MCF 10A (cell line): ENCODE measurements at regions not wholly inside any gene's neighbourhood (a gene's known extent, or its start where the extent isn't known, plus 50 kb on each side); places are given as distances from the start of the nearest gene placed in this dataset.
"Not testable (repeated sequence)": the region's sequence is repeated elsewhere in the genome, so short reads cannot be mapped to it uniquely, and the experiment has no call there.

Experiments
- BruUV-seq: library from RNA; stranded (reverse); fragments of 400-500 nt; replicated peaks from 2 replicates; lab custom pipeline; 2021; lab: Mats Ljungman, UMichigan
- CTCF ChIA-PET: fragments of 300-600 bp; sonication (Branson Sonifier 250); formaldehyde crosslinking; extraction: SDS; loops from one replicate; lab custom pipeline; 2021; ENCODE audit warnings: antibody characterized with exemption, inconsistent platforms; lab: Yijun Ruan, JAX
- POLR2A ChIA-PET: fragments of 300-600, 350-650 bp; sonication (Branson Sonifier 250); formaldehyde crosslinking; extraction: SDS; loops from one replicate; lab custom pipeline; 2020; ENCODE audit warnings: antibody characterized with exemption, inconsistent platforms; lab: Yijun Ruan, JAX
- DNase-seq: peaks from one replicate; pipeline ENCODE4 v3.0.0-alpha.2; 2018; ENCODE audit not compliant: unreplicated experiment
- H3K27ac Mint-ChIP-seq: one replicate; pipeline ENCODE4 v1.8.0; 2022; ENCODE audit warnings: mild to moderate bottlenecking, low read depth, mixed read lengths; ENCODE audit not compliant: unreplicated experiment
- H3K27me3 Mint-ChIP-seq: one replicate; pipeline ENCODE4 v1.8.0; 2022; ENCODE audit warnings: mixed read lengths; ENCODE audit not compliant: insufficient read depth, unreplicated experiment
- H3K36me3 Mint-ChIP-seq: one replicate; pipeline ENCODE4 v1.8.0; 2022; ENCODE audit warnings: mild to moderate bottlenecking, moderate library complexity, mixed read lengths; ENCODE audit not compliant: insufficient read depth, unreplicated experiment
- H3K4me1 Mint-ChIP-seq: one replicate; pipeline ENCODE4 v1.8.0; 2022; ENCODE audit warnings: mixed read lengths; ENCODE audit not compliant: insufficient read depth, unreplicated experiment
- H3K4me3 Mint-ChIP-seq: one replicate; pipeline ENCODE4 v1.8.0; 2022; ENCODE audit warnings: mild to moderate bottlenecking, moderate library complexity, mixed read lengths; ENCODE audit not compliant: unreplicated experiment
- H3K9me3 Mint-ChIP-seq: one replicate; pipeline ENCODE4 v1.8.0; 2022; ENCODE audit warnings: mixed read lengths; ENCODE audit not compliant: unreplicated experiment
- CTCF ChIP-seq: fragments of 200-600 bp; IDR thresholded peaks from one replicate; pipeline ENCODE4 v1.8.0; 2022; ENCODE audit warnings: antibody characterized with exemption, mild to moderate bottlenecking; ENCODE audit not compliant: unreplicated experiment
- intact Hi-C: fragments of 100-400 bp; cut with micrococcal nuclease; formaldehyde crosslinking; loops from 2 replicates; pipeline ENCODE4 v1.14.1; 2022

- no peak for TF ChIP-seq CTCF
- Mint-ChIP-seq H3K27ac (no peak overlapping the region), H3K4me3 (no peak overlapping the region), H3K9me3 (peaks cover 8% of the 10 kb centered on the region), H3K36me3 (no peaks in the 10 kb centered on the region), H3K4me1 (no peaks in the 10 kb centered on the region), H3K27me3 (peaks cover 70% of the 10 kb centered on the region)
- ChIA-PET CTCF (no interaction called here), POLR2A (interaction anchor here (1.4 kb wide), 1 partner anchor 10 kb away, joined by 4 read pairs; no protein-coding TSS in a partner anchor)
- BruUV-seq, result no TSS peak
- DNase-seq, result no peak
- intact Hi-C loops, result no loop called here
Observed at GRCh38 chr6:168188369-168189199, 109.6 kb upstream of the FRMD1 start.

GRCh38 chr6:168186438-168186837 is 107.4 kb upstream of the FRMD1 start:
- CTCF ChIA-PET, result no interaction called here
- Mint-ChIP-seq H3K27ac (no peak overlapping the region), H3K36me3 (no peaks in the 10 kb centered on the region), H3K27me3 (peaks cover 49% of the 10 kb centered on the region), H3K4me1 (no peaks in the 10 kb centered on the region), H3K4me3 (no peak overlapping the region), H3K9me3 (peaks cover 8% of the 10 kb centered on the region)
- TF ChIP-seq CTCF, result no peak
- POLR2A ChIA-PET, result no interaction called here
- no peak for DNase-seq
- intact Hi-C loops, result no loop called here
- BruUV-seq, result no TSS peak

GRCh38 chr6:168186018-168186417 is 107.0 kb upstream of the FRMD1 start:
- H3K4me1 Mint-ChIP-seq, H3K9me3 Mint-ChIP-seq, H3K27ac Mint-ChIP-seq, DNase-seq, H3K36me3 Mint-ChIP-seq, H3K4me3 Mint-ChIP-seq, CTCF ChIA-PET, intact Hi-C loops, BruUV-seq, POLR2A ChIA-PET: not testable (repeated sequence)
- H3K27me3 Mint-ChIP-seq, result peaks cover 45% of the 10 kb centered on the region

- H3K27me3 Mint-ChIP-seq, result peaks cover 32% of the 10 kb centered on the region
- peaks cover 8% of the 10 kb centered on the region for H3K9me3 Mint-ChIP-seq
- BruUV-seq, result no TSS peak
- POLR2A ChIA-PET, result interaction anchor here (0.7 kb wide), 1 partner anchor 1926 kb away, joined by 3 read pairs; no protein-coding TSS in a partner anchor
- TF ChIP-seq CTCF, result no peak
- CTCF ChIA-PET, result no interaction called here
- no peaks in the 10 kb centered on the region for H3K4me1 Mint-ChIP-seq
- H3K4me3 Mint-ChIP-seq, result no peak overlapping the region
- intact Hi-C loops, result no loop called here
- H3K36me3 Mint-ChIP-seq, result no peaks in the 10 kb centered on the region
- DNase-seq, result no peak
- no peak overlapping the region for H3K27ac Mint-ChIP-seq
Observed at GRCh38 chr6:168184701-168185100, 105.7 kb upstream of the FRMD1 start.
